GM08714 (cell line): ENCODE measurements at regions not wholly inside any gene's neighbourhood (a gene's known extent, or its start where the extent isn't known, plus 50 kb on each side); places are given as distances from the start of the nearest gene placed in this dataset.

Experiments
- H3K4me3 ChIP-seq: fragments of 200-500 bp; sonication (Bioruptor generic); 2 replicates; pipeline ENCODE4 v1.5.1; 2014; ENCODE audit warnings: mild to moderate bottlenecking, low read length, inconsistent platforms
- ZNF274 ChIP-seq: IDR thresholded peaks from 2 replicates; pipeline ENCODE4 v1.6.1; 2012; ENCODE audit warnings: mild to moderate bottlenecking, low read depth, low read length

- no peak for TF ChIP-seq ZNF274
- H3K4me3 ChIP-seq = no peak overlapping the region
Observed at GRCh38 chr21:38599381-38599975, 101.2 kb upstream of the ERG start.

GRCh38 chr21:38600106-38600505 lies 101.8 kb upstream of the ERG start:
- no peak overlapping the region for H3K4me3 ChIP-seq
- TF ChIP-seq ZNF274 = no peak

- TF ChIP-seq ZNF274 = no peak
Observed at GRCh38 chr21:38605236-38605635, 107.0 kb upstream of the ERG start.

GRCh38 chr21:38609580-38609979 lies 111.3 kb upstream of the ERG start:
- H3K4me3 ChIP-seq = no peak overlapping the region
- TF ChIP-seq ZNF274 = no peak

More at GRCh38 chr21:38605236-38605635, 107.0 kb upstream of the ERG start:
- no peak overlapping the region for H3K4me3 ChIP-seq

- no peak for TF ChIP-seq ZNF274
- no peak overlapping the region for H3K4me3 ChIP-seq
Observed at GRCh38 chr21:38610623-38611251, 112.5 kb upstream of the ERG start.

- TF ChIP-seq ZNF274 = no peak
- no peak overlapping the region for H3K4me3 ChIP-seq
Observed at GRCh38 chr21:38611277-38611676, 113.0 kb upstream of the ERG start.

GRCh38 chr21:38613686-38614085 lies 115.4 kb upstream of the ERG start:
- no peak overlapping the region for H3K4me3 ChIP-seq
- TF ChIP-seq ZNF274 = no peak

GRCh38 chr21:38614558-38614957 lies 116.3 kb upstream of the ERG start:
- no peak for TF ChIP-seq ZNF274
- no peak overlapping the region for H3K4me3 ChIP-seq

GRCh38 chr21:38619480-38619879 lies 121.2 kb upstream of the ERG start:
- no peak for TF ChIP-seq ZNF274
- no peak overlapping the region for H3K4me3 ChIP-seq

- H3K4me3 ChIP-seq = no peak overlapping the region
- TF ChIP-seq ZNF274 = no peak
Observed at GRCh38 chr21:38619992-38620479, 121.8 kb upstream of the ERG start.

- no peak overlapping the region for H3K4me3 ChIP-seq
- TF ChIP-seq ZNF274 = no peak
Observed at GRCh38 chr21:38621132-38621531, 122.9 kb upstream of the ERG start.

GRCh38 chr21:38622081-38622826 lies 124.0 kb upstream of the ERG start:
- TF ChIP-seq ZNF274 = no peak
- no peak overlapping the region for H3K4me3 ChIP-seq

GRCh38 chr21:38622827-38623209 lies 124.5 kb upstream of the ERG start:
- no peak for TF ChIP-seq ZNF274
- H3K4me3 ChIP-seq = no peak overlapping the region

- TF ChIP-seq ZNF274 = no peak
- H3K4me3 ChIP-seq = no peak overlapping the region
Observed at GRCh38 chr21:38623552-38623951, 125.3 kb upstream of the ERG start.

GRCh38 chr21:38625000-38625399 lies 126.7 kb upstream of the ERG start:
- H3K4me3 ChIP-seq = no peak overlapping the region
- no peak for TF ChIP-seq ZNF274
